Left renal cortex interstitium (tissue), 4 donors: ENCODE measurements at regions not wholly inside any gene's neighbourhood (a gene's known extent, or its start where the extent isn't known, plus 50 kb on each side); places are given as distances from the start of the nearest gene placed in this dataset.

Source experiments
- DNase-seq, 4 donors: peaks; one replicate each; pipeline ENCODE4 v3.0.0-alpha.2; 2013; ENCODE audit warnings: low read depth in 4 of 4, low spot score in 2 of 4, missing footprints in 1 of 4

- DNase-seq, result no peak
Observed at GRCh38 chr10:47245731-47246350, 54.2 kb upstream of the GDF10 start.

DNA sequence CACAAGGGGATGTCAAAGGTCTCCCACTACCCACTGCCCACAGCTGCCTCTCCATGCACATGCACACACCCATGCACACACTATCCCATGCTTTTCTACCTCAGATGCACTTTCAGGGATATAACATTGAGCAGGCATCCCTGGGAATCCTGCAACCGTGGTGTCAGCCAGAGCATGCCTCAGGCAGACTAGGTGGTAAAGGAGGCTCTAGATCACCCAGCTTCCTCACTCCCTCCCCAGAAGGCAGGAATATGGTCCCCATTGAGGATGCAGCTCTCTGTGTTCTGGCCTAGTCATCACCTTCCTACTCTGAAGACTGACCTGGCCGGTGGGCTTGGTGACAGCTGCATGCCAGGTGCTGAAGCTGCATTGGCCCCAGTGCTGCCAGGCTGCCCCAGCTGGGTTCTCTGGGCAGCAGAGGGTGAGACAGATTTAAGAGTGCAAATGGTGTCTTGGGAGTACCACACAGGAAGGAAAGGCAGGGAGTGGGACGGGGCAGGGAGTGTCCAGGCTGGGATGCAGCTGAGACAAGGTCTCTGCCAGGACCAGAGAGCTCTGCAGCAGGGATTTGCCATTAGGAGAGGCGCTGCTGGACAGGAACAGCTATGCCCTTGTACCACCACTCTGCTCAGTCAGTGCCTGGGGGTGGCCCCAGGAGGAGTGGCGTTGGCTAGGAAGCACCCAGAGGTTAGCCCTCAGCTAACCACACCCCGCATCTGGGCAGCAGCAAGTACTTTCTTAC is 53.4 kb upstream of the GDF10 start:
- DNase-seq, result no peak

DNA sequence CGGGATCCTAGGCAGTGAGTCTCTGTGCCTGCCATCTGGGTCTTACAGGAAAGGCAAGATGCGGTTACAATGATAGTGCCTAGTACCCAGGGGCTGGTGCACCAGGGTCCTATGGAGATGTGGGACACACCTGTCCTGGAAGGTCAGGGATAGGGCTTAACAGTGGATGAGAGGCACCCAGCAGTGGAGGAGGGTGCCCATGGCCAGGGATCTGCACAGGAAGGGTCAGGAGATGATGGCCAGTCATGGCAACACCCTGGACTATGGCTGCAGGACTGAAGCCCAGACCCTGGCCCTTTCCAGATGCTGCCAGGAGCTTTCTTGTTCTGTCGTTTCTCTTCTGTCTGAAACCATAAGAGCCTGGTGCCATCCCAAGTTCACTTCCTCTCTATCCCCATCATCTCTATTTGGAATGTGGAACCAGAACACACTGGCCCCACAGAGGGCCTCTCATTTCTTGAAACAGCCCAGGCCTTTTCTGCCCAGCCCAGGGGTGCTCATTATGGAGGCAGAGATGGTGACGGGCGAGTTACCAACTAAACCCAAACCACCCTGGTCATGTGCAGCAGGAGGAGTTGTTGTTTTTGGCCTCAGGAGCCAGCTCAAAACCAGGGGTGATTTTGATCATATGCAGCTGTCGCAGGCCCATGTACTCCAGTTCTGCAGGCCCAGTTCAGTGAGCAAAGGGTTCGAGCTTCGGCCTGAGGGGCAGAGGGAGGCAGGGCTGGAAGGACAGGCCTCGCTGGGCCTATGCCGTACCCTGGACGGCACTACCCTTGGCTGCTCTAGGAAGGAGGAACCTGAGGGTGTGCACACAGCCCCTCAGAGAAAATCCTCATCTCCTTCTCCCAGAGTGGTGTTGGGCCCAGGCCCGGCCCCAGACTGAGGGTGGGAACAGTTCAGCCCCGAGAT is 52.6 kb upstream of the GDF10 start:
- no peak for DNase-seq

- no peak for DNase-seq
Observed at GRCh38 chr10:47248386-47249090, 51.5 kb upstream of the GDF10 start.

GRCh38 chr10:47249881-47250280 is 50.1 kb upstream of the GDF10 start:
- no peak for DNase-seq
